RWPE1 (cell line): ENCODE measurements at regions not wholly inside any gene's neighbourhood (a gene's known extent, or its start where the extent isn't known, plus 50 kb on each side); places are given as distances from the start of the nearest gene placed in this dataset.
A peak's percentile ranks its signal among the peaks of the same experiment; 100 is the strongest.

Experiments used
- CTCF ChIA-PET: fragments of 350-600 bp; sonication (Branson Sonifier 250); formaldehyde crosslinking; extraction: SDS; loops from one replicate; lab custom pipeline; 2021; lab: Yijun Ruan, JAX
- POLR2A ChIA-PET: fragments of 400-600 bp; formaldehyde crosslinking; extraction: SDS; loops from one replicate; lab custom pipeline; 2020; ENCODE audit warnings: antibody characterized with exemption; ENCODE audit not compliant: low non-redundant PET; lab: Yijun Ruan, JAX
- DNase-seq: peaks from one replicate; pipeline ENCODE4 v3.0.0; 2012; ENCODE audit warnings: low spot score
- H3K27ac ChIP-seq: fragments of 450-650 bp; 2 replicates; pipeline ENCODE4 v1.5.1; 2017
- TF ChIP-seq, protein P1 (sequence below): fragments of 450-650 bp; conservative IDR thresholded peaks from 2 replicates; pipeline ENCODE4 v1.5.1; 2017; ENCODE audit warnings: low read depth, mild to moderate bottlenecking

DNA sequence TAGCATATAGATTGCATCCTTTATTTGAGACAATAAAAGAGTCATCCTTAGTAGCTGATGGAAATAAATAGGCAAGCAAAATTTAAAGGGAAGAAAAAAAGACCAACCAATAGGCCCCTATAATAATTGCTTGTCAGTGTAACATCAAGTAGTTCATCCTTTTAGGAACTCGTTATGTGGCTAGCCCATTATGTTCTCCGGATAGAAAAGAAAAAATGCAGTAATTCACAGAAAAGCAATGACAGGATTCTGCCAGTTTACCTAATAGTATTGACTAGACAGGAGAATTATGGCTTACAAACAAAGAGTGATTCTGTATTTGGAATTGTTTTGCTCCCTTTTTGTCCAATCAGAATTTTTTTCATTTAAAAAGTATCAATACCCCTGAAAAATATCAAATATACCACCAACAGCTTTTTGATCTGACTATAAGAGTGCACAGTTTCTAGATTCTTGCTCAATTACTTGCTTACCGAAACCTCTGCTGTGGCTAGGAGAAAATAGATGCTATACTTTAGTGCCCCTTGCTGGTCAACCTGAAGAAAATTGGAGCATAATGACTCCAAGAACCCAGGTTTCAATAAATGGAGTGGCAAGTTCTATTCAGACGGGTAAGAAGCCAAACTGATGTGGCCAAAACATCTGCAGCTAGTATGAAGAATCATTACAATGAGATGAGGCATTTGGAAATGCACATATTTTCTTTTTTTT, 91.5 kb upstream of the SASH1 start:
- ChIA-PET POLR2A (no interaction called here), CTCF (interaction anchor here (0.5 to 3.5 kb wide), 11 partner anchors 9 to 120 kb away, joined by 3 to 35 read pairs (median 4); no protein-coding TSS in a partner anchor)
- peak; percentile 42 for DNase-seq
- TF ChIP-seq, protein P1, sequence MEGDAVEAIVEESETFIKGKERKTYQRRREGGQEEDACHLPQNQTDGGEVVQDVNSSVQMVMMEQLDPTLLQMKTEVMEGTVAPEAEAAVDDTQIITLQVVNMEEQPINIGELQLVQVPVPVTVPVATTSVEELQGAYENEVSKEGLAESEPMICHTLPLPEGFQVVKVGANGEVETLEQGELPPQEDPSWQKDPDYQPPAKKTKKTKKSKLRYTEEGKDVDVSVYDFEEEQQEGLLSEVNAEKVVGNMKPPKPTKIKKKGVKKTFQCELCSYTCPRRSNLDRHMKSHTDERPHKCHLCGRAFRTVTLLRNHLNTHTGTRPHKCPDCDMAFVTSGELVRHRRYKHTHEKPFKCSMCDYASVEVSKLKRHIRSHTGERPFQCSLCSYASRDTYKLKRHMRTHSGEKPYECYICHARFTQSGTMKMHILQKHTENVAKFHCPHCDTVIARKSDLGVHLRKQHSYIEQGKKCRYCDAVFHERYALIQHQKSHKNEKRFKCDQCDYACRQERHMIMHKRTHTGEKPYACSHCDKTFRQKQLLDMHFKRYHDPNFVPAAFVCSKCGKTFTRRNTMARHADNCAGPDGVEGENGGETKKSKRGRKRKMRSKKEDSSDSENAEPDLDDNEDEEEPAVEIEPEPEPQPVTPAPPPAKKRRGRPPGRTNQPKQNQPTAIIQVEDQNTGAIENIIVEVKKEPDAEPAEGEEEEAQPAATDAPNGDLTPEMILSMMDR = peak; percentile 41
- no peak overlapping the region for H3K27ac ChIP-seq

DNA sequence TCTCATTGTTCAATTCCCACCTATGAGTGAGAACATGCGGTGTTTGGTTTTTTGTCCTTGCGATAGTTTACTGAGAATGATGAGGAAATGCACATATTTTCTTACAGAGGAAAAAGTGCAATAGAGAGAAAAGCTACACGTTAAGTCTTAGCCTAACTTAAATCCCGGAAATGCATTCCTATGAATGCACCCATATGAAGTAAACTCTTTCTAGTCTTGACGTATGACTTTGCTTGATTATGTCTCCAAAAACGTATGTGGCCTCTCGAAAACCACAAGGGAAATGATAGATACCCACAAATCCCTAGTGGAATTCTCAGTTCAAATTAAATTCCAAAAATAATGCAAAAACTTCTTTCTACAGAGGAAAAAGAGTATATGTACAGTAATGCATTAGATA, 90.7 kb upstream of the SASH1 start:
- CTCF ChIA-PET = interaction anchor here (0.6 to 3.5 kb wide), 4 partner anchors 14 to 585 kb away, joined by 3 to 35 read pairs (median 14); no protein-coding TSS in a partner anchor
- TF ChIP-seq, protein P1 = no peak
- H3K27ac ChIP-seq = no peak overlapping the region
- POLR2A ChIA-PET = no interaction called here
- DNase-seq = no peak

DNA sequence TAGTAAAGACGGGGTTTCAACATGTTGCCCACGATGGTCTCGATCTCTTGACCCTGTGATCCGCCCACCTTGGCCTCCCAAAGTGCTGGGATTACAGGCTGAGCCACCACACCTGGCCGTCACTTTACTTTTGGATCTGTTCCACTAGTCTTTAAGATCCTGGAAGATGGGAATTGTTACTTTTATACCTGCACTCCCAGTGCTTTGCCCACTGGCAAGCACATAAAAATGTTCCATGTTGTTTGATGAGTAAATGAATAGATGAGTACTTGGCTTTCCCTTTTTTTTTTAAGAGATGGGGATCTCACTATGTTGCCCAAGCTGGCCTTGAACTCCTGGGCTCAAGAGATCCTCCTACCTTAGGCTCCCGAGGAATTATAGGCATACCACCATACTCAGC, 84.8 kb upstream of the SASH1 start:
- TF ChIP-seq, protein P1 = no peak
- ChIA-PET CTCF (interaction anchor here (0.7 kb wide), 1 partner anchor 77 kb away, joined by 3 read pairs; no protein-coding TSS in a partner anchor), POLR2A (no interaction called here)
- no peak for DNase-seq
- H3K27ac ChIP-seq = no peak overlapping the region

DNA sequence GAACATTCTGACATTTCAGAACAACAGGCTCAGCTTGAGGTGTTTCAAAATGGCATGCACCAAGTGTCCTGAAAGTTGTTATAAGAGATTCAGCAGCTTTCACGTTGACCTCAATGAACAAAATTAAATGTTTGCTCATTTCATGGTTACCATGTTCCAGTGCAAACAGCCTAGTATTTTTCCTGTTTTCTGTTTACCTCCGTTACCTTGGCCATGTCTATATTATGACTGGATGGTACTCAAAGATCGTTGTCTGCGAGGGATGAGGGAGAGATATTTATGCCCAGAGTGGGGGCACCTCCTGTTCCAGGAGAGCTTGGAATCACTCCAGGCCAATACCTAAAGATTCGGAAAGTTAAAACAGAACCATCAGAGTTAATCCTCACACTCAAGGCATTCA, 83.8 kb upstream of the SASH1 start:
- CTCF ChIA-PET = no interaction called here
- no peak for DNase-seq
- H3K27ac ChIP-seq = no peak overlapping the region
- TF ChIP-seq, protein P1 = no peak
- POLR2A ChIA-PET = no interaction called here

DNA sequence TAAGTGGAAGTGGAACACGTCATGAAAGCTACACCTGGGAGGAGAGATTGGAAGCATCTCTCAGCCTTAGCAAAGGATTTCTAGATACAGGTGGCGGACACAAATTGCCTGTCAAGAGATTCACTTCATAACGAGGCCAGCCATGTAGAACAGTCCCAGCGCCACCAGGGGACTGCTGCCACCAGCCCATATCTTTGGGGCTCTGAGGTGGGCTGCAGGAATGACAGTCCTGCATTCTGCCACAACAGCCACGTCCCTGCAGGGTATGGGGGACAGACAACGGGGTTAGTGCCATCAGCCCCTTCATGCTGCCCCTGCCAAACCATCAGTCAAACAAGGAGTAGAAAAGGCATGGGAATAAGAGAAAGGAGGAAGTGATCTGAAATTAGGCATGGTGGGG, 81.2 kb upstream of the SASH1 start:
- TF ChIP-seq, protein P1 = no peak
- ChIA-PET CTCF (no interaction called here), POLR2A (no interaction called here)
- H3K27ac ChIP-seq = no peak overlapping the region
- no peak for DNase-seq

DNA sequence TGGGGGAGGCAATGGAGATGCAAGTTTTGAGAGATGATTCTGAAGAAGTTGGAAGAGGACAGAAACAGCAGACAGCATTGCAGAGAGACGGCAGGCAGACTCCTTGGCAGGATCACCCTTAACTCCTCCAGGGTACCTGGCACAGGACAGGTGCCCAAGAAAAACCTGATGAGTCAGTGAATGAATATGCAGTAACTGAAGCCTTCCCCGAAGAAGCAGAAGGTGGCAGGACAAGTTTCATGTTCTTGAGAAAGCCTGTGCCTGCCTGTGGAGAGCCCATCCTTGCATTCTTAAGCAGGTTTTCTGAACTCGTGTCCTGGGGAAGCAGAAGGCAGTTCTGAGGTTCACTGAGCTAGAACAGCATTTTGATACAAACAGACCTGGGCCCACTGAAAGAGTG, 79.6 kb upstream of the SASH1 start:
- ChIA-PET CTCF (interaction anchor here (0.5 kb wide), 1 partner anchor 14 kb away, joined by 4 read pairs; no protein-coding TSS in a partner anchor), POLR2A (no interaction called here)
- peak overlapping the region; percentile 24; the same call in 1 of the 2 replicates for H3K27ac ChIP-seq
- TF ChIP-seq, protein P1 = no peak
- peak; percentile 75 for DNase-seq
